Fibroblast of gingiva (primary cell): ENCODE measurements at regions not wholly inside any gene's neighbourhood (a gene's known extent, or its start where the extent isn't known, plus 50 kb on each side); places are given as distances from the start of the nearest gene placed in this dataset.
"Not testable (repeated sequence)": the region's sequence is repeated elsewhere in the genome, so short reads cannot be mapped to it uniquely, and the experiment has no call there.

Experiments
- DNase-seq: peaks from one replicate; pipeline ENCODE4 v3.0.0-alpha.2; 2011; ENCODE audit warnings: low read depth

DNA sequence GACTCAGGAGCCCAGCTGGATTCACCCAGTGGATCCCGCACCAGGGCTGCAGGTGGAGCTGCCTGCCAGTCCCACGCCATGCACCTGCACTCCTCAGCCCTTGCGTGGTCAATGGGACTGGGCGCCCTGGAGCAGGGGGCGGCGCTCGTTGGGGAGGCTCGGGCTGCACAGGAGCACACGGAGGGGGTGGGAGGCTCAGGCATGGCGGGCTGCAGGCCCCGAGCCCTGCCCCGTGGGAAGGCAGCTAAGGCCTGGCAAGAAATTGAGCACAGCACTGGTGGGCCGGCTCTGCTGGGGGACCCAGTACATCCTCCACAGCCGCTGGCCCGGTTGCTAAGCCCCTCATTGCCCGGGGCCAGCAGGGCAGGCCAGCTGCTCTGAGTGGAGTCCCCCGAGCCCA is 90.3 kb downstream of the DLEU7 start:
- DNase-seq = not testable (repeated sequence)

GRCh38 chr13:50755862-50756685 is 87.4 kb downstream of the DLEU7 start:
- DNase-seq = not testable (repeated sequence)

- DNase-seq = no peak
These were observed 86.5 kb downstream of the DLEU7 start for GRCh38 chr13:50757008-50757407.

DNA sequence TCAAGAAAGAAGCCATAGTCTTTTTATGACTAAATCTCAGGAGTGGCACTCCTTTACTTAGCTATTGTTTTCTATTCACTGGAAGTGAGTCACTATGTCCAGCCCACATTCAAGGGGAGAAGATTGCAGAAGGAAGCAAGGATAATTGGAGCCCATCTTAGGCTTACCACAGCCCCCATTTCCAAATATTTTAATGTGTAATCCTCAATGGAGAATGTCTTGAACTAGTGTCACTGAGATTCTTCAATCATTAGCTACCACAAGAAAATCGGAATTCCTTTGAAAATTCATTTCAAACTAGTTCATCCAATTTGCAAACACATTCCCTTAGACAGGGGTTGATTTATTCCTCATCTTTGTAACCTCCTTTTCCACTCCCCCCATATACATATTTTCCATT is 84.7 kb downstream of the DLEU7 start:
- DNase-seq = no peak

DNA sequence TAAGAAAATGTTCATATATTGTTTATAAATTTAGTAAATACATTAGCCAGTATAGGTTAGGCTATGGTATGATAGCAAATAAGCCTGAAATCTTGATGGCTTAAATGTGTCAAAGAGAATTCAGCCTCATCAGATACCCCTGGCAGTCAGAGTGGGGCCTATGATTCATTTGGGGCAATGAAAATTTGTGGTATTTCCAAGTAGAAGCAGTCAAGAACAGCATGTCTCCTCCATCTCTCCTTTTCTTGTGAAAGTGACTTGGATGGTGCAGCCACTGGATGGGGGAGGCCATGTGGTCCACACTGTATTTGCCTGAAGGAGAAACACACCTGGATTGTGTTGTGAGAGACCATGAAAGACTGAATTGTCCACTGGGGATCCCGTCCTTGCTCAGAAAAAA is 82.7 kb downstream of the DLEU7 start:
- DNase-seq = no peak

- no peak for DNase-seq
These were observed 82.1 kb downstream of the DLEU7 start for GRCh38 chr13:50761406-50761805.

- DNase-seq = no peak
These were observed 80.4 kb downstream of the DLEU7 start for GRCh38 chr13:50762969-50763567.

GRCh38 chr13:50766013-50766412 is 77.5 kb downstream of the DLEU7 start:
- DNase-seq = no peak

- no peak for DNase-seq
These were observed 76.8 kb downstream of the DLEU7 start for GRCh38 chr13:50766695-50767094.

DNA sequence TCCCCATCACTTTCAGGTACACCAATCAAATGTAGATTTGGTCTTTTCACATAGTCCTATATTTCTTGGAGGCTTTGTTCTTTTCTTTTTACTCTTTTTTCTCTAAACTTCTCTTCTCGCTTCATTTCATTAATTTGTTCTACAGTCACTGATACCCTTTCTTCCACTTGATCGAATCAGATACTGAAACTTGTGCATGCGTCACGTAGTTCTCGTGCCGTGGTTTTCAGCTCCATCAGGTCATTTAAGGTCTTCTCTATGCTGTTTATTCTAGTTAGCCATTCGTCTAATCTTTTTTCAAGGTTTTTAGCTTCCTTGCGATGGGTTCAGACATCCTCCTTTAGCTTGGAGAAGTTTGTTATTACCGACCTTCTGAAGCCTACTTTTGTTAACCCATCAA is 70.6 kb downstream of the DLEU7 start:
- not testable (repeated sequence) for DNase-seq
